ENCODE measurements at regions not wholly inside any gene's neighbourhood (a gene's known extent, or its start where the extent isn't known, plus 50 kb on each side); places are given as distances from the start of the nearest gene placed in this dataset.

GRCh38 chr1:112264010-112264409, 132.0 kb upstream of the CTTNBP2NL start:
- DNase-seq (ENCODE audit: low read depth, low spot score) = no peak

GRCh38 chr1:112264553-112264952, 131.5 kb upstream of the CTTNBP2NL start:
- no peak for DNase-seq (ENCODE audit: low read depth, low spot score)

- no peak for DNase-seq (ENCODE audit: low read depth, low spot score)
Observed at GRCh38 chr1:112265931-112266330, 130.1 kb upstream of the CTTNBP2NL start.

- no peak for DNase-seq (ENCODE audit: low read depth, low spot score)
Observed at GRCh38 chr1:112267206-112267605, 128.8 kb upstream of the CTTNBP2NL start.

GRCh38 chr1:112267929-112268328, 128.1 kb upstream of the CTTNBP2NL start:
- DNase-seq (ENCODE audit: low read depth, low spot score) = no peak

GRCh38 chr1:112268408-112268807, 127.6 kb upstream of the CTTNBP2NL start:
- no peak for DNase-seq (ENCODE audit: low read depth, low spot score)

GRCh38 chr1:112271270-112271669, 124.7 kb upstream of the CTTNBP2NL start:
- DNase-seq (ENCODE audit: low read depth, low spot score) = no peak

GRCh38 chr1:112272101-112272772, 123.8 kb upstream of the CTTNBP2NL start:
- no peak for DNase-seq (ENCODE audit: low read depth, low spot score)

- DNase-seq (ENCODE audit: low read depth, low spot score) = no peak
Observed at GRCh38 chr1:112284796-112285195, 111.2 kb upstream of the CTTNBP2NL start.

GRCh38 chr1:112285316-112285715, 110.7 kb upstream of the CTTNBP2NL start:
- no peak for DNase-seq (ENCODE audit: low read depth, low spot score)

GRCh38 chr1:112285746-112286145, 110.3 kb upstream of the CTTNBP2NL start:
- no peak for DNase-seq (ENCODE audit: low read depth, low spot score)

- no peak for DNase-seq (ENCODE audit: low read depth, low spot score)
Observed at GRCh38 chr1:112296908-112297307, 99.1 kb upstream of the CTTNBP2NL start.

- DNase-seq (ENCODE audit: low read depth, low spot score) = no peak
Observed at GRCh38 chr1:112297536-112297935, 98.5 kb upstream of the CTTNBP2NL start.

GRCh38 chr1:112298558-112298957, 97.5 kb upstream of the CTTNBP2NL start:
- DNase-seq (ENCODE audit: low read depth, low spot score) = peak; percentile 38

- no peak for DNase-seq (ENCODE audit: low read depth, low spot score)
Observed at GRCh38 chr1:112304126-112304525, 91.9 kb upstream of the CTTNBP2NL start.

- DNase-seq (ENCODE audit: low read depth, low spot score) = no peak
Observed at GRCh38 chr1:112304612-112305011, 91.4 kb upstream of the CTTNBP2NL start.

- no peak for DNase-seq (ENCODE audit: low read depth, low spot score)
Observed at GRCh38 chr1:112307930-112308591, 88.0 kb upstream of the CTTNBP2NL start.

- no peak for DNase-seq (ENCODE audit: low read depth, low spot score)
Observed at GRCh38 chr1:112308716-112309115, 87.3 kb upstream of the CTTNBP2NL start.

GRCh38 chr1:112309499-112309898, 86.5 kb upstream of the CTTNBP2NL start:
- no peak for DNase-seq (ENCODE audit: low read depth, low spot score)

- no peak for DNase-seq (ENCODE audit: low read depth, low spot score)
Observed at GRCh38 chr1:112312315-112312714, 83.7 kb upstream of the CTTNBP2NL start.

- no peak for DNase-seq (ENCODE audit: low read depth, low spot score)
Observed at GRCh38 chr1:112312879-112313278, 83.1 kb upstream of the CTTNBP2NL start.

- DNase-seq (ENCODE audit: low read depth, low spot score) = no peak
Observed at GRCh38 chr1:112316254-112316913, 79.6 kb upstream of the CTTNBP2NL start.

- no peak for DNase-seq (ENCODE audit: low read depth, low spot score)
Observed at GRCh38 chr1:112317140-112317539, 78.9 kb upstream of the CTTNBP2NL start.
